Fibroblast of the aortic adventitia (primary cell): ENCODE measurements at regions not wholly inside any gene's neighbourhood (a gene's known extent, or its start where the extent isn't known, plus 50 kb on each side); places are given as distances from the start of the nearest gene placed in this dataset.
"Not testable (repeated sequence)": the region's sequence is repeated elsewhere in the genome, so short reads cannot be mapped to it uniquely, and the experiment has no call there.

Source experiments
- DNase-seq: peaks from one replicate; pipeline ENCODE4 v3.0.0-alpha.2; 2010; ENCODE audit warnings: low read depth
- H3K4me3 ChIP-seq: 2 replicates; pipeline ENCODE4 v1.5.1; 2011; ENCODE audit warnings: low read depth, mild to moderate bottlenecking, control low read depth, low read length, moderate library complexity
- TF ChIP-seq, protein P1 (sequence below): IDR thresholded peaks from 2 replicates; pipeline ENCODE4 v1.5.1; 2011; ENCODE audit warnings: mild to moderate bottlenecking, low read length, control low read depth, inconsistent platforms; ENCODE audit not compliant: insufficient read depth

DNA sequence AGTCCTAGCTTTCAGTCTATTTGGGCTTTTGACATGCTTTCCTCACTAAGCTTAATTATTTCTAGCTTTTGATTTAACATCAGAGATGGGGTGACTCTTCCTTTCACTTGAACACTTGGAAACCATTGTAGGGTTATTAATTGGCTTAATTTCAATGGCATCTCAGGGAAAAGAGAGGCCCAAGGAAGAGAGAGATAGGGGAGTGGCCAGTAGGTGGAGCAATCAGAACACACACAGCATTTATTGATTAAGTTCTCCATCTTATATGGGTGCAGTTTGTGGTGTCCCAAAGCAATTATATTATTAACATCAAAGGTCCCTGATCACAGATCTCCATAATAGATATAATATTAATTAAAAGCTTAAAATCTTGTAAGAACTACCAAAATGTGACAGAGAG is 1466.1 kb upstream of the SEL1L start:
- TF ChIP-seq, protein P1, sequence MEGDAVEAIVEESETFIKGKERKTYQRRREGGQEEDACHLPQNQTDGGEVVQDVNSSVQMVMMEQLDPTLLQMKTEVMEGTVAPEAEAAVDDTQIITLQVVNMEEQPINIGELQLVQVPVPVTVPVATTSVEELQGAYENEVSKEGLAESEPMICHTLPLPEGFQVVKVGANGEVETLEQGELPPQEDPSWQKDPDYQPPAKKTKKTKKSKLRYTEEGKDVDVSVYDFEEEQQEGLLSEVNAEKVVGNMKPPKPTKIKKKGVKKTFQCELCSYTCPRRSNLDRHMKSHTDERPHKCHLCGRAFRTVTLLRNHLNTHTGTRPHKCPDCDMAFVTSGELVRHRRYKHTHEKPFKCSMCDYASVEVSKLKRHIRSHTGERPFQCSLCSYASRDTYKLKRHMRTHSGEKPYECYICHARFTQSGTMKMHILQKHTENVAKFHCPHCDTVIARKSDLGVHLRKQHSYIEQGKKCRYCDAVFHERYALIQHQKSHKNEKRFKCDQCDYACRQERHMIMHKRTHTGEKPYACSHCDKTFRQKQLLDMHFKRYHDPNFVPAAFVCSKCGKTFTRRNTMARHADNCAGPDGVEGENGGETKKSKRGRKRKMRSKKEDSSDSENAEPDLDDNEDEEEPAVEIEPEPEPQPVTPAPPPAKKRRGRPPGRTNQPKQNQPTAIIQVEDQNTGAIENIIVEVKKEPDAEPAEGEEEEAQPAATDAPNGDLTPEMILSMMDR = no peak
- DNase-seq = no peak
- no peak overlapping the region for H3K4me3 ChIP-seq

DNA sequence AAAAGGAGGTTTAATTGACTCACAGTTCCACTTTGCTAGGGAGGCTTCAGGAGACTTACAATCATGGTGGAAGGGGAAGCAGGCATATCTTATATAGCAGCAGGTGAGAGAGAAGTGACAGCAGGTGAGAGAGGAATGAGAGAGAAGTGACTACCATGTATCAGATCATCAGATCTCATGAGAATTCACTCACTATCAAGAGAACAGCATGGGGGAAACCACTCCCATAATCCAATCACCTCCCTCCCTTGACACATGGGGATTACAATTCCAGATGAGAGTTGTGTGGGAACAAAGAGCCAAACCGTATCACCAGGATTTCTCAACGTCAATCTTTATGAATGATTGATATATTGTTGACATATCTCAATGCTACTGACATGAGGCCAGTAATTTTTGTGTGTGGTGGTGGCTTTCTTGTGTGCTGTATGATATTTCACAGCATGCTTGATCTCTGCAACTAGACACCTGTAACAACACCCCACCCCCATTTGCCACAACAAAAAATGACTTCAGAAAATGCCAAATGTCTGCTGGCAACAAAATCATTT is 1470.9 kb upstream of the SEL1L start:
- DNase-seq = no peak
- H3K4me3 ChIP-seq = no peak overlapping the region

GRCh38 chr14:83006121-83006670 is 1472.5 kb upstream of the SEL1L start:
- DNase-seq = no peak
- TF ChIP-seq, protein P1 = no peak
- H3K4me3 ChIP-seq = no peak overlapping the region

More for the DNA sequence above, 1470.9 kb upstream of the SEL1L start:
- TF ChIP-seq, protein P1 = no peak

- not testable (repeated sequence) for H3K4me3 ChIP-seq, DNase-seq
Observed at GRCh38 chr14:83007052-83007451, 1473.4 kb upstream of the SEL1L start.

GRCh38 chr14:83007641-83008225 is 1474.1 kb upstream of the SEL1L start:
- DNase-seq = no peak
- TF ChIP-seq, protein P1 = no peak
- no peak overlapping the region for H3K4me3 ChIP-seq

- TF ChIP-seq, protein P1 = no peak
- no peak for DNase-seq
- H3K4me3 ChIP-seq = no peak overlapping the region
Observed at GRCh38 chr14:83017296-83017695, 1483.6 kb upstream of the SEL1L start.

DNA sequence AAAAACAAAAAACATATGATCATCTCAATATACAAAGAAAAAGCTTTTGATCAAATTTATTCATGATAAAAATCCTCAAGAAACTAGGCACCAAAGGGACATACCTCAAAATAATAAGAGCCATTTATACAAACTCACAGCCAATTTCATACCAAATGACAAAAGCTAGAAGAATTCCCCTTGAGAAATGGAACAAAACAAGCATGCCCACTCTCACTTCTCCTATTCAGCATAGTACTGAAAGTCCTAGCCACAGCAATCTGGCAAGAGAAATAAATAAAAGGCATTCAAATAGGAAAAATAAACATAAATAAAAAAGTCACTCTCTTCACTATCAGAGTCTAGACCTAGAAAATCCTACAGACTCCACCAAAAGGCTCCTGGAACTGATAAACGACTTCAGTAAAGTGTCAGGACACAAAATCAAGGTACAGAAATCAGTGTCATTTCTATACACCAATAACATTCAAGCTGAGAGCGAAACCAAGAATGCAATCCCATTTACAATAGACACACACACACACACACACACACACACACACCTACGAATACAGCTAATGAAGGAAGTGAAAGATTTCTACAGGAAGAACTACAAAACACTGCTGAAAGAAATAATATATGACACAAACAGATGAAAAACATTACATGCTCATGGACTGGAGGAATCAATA is 1486.2 kb upstream of the SEL1L start:
- no peak for DNase-seq
- TF ChIP-seq, protein P1 = no peak
- no peak overlapping the region for H3K4me3 ChIP-seq
